ENCODE measurements at regions not wholly inside any gene's neighbourhood (a gene's known extent, or its start where the extent isn't known, plus 50 kb on each side); places are given as distances from the start of the nearest gene placed in this dataset.

DNA sequence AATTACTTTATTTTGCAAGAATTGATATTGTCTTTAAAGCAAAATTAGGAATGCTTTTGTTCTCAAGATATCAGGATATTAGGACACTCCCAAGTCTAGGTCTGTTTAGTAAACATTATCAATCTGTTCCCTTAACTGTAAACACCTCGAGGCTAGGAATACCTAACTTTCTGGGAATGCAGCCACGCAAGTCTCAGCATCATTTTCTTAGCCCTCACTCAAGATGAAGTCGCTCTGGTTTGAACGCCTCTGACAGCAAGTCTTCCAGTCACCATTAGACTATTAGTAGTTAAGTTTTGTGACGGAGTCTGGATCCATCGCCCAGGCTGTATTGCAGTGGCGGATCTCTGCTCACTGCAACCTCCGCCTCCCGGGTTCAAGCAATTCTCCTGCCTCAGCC lies 128.0 kb upstream of the MYO3A start:
- TF ChIP-seq, protein P1, sequence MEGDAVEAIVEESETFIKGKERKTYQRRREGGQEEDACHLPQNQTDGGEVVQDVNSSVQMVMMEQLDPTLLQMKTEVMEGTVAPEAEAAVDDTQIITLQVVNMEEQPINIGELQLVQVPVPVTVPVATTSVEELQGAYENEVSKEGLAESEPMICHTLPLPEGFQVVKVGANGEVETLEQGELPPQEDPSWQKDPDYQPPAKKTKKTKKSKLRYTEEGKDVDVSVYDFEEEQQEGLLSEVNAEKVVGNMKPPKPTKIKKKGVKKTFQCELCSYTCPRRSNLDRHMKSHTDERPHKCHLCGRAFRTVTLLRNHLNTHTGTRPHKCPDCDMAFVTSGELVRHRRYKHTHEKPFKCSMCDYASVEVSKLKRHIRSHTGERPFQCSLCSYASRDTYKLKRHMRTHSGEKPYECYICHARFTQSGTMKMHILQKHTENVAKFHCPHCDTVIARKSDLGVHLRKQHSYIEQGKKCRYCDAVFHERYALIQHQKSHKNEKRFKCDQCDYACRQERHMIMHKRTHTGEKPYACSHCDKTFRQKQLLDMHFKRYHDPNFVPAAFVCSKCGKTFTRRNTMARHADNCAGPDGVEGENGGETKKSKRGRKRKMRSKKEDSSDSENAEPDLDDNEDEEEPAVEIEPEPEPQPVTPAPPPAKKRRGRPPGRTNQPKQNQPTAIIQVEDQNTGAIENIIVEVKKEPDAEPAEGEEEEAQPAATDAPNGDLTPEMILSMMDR (IDR thresholded peaks at IDR 0.05) = no peak
- TF ChIP-seq POLR2A (IDR thresholded peaks at IDR 0.05) = no peak
- Histone ChIP-seq H3K36me3 (no peaks in the 10 kb centered on the region), H3K27ac (no peak overlapping the region), H3K4me1 (no peaks in the 10 kb centered on the region), H3K9me3 (no peaks in the 10 kb centered on the region), H3K4me3 (replicated peaks in 1 of 3) (no peak overlapping the region), H3K27me3 (no peaks in the 10 kb centered on the region)
- no peak for DNase-seq
- intact Hi-C loops (cut with DNase I) = no loop called here
- WGBS, 2 donors = 88 to 90% methylated on average over 9 of the region's 9 CpGs

- Histone ChIP-seq H3K4me1 (no peaks in the 10 kb centered on the region), H3K27ac (no peak overlapping the region), H3K4me3 (replicated peaks in 1 of 3) (no peak overlapping the region), H3K36me3 (no peaks in the 10 kb centered on the region), H3K27me3 (no peaks in the 10 kb centered on the region), H3K9me3 (no peaks in the 10 kb centered on the region)
- TF ChIP-seq, protein P1 (IDR thresholded peaks at IDR 0.05) = no peak
- no peak for TF ChIP-seq POLR2A (IDR thresholded peaks at IDR 0.05)
- intact Hi-C loops (cut with DNase I) = no loop called here
- WGBS, 2 donors = 46 to 47% methylated on average over 5 of the region's 5 CpGs
- DNase-seq = no peak
Observed at GRCh38 chr10:25808372-25808771, 125.7 kb upstream of the MYO3A start.

GRCh38 chr10:25811052-25811685 lies 122.9 kb upstream of the MYO3A start:
- intact Hi-C loops (cut with DNase I) = no loop called here
- 65 to 74% methylated on average over 5 of the region's 5 CpGs for WGBS, 2 donors
- Histone ChIP-seq H3K27ac (no peak overlapping the region), H3K9me3 (no peaks in the 10 kb centered on the region), H3K4me3 (replicated peaks in 1 of 3) (no peak overlapping the region), H3K4me1 (no peaks in the 10 kb centered on the region), H3K27me3 (no peaks in the 10 kb centered on the region), H3K36me3 (no peaks in the 10 kb centered on the region)
- TF ChIP-seq, protein P1 (IDR thresholded peaks at IDR 0.05) = no peak
- TF ChIP-seq POLR2A (IDR thresholded peaks at IDR 0.05) = no peak
- DNase-seq = no peak

DNA sequence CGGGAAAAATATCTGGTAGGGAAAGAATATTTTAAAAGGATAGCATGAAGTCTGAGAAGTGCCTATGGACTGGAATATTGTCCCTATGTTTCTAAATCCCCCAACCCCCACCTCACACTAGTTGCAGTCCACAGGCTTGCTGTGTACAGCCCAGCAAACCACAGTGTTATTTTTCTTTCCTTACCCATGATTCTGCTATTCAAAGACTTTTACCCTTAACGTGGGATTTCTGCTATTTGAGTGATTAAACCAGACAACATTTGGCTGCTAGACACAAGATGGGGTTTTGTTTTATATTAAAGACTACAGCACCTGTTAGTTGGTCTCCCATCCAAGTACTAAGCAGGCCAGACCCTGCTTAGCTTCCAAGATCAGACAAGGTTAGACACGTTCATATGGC lies 120.5 kb upstream of the MYO3A start:
- Histone ChIP-seq H3K9me3 (no peaks in the 10 kb centered on the region), H3K36me3 (no peaks in the 10 kb centered on the region)

DNA sequence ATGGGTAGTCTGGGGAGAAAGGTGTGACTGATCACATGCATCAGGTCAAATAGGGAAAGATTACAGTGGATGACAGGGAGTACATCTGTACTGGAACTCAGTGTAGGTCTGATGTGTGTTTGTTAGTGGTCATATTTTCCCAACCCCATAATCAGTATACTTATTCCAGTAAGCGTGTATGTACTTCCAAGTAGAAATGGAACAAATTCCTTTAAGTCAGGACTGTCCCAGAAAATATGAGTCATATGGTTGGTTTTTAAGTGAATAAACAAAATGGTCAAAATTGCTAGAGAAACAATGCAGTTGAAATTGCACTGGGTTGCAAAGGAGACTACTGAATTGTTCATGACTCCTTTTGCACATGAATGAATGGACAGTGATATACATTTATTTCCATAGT lies 118.8 kb upstream of the MYO3A start:
- no peak overlapping the region for H3K27ac ChIP-seq
- TF ChIP-seq, protein P1 (IDR thresholded peaks at IDR 0.05) = no peak
- TF ChIP-seq POLR2A (IDR thresholded peaks at IDR 0.05) = no peak
- intact Hi-C loops (cut with DNase I) = no loop called here
- H3K4me3 ChIP-seq (replicated peaks in 1 of 3) = no peak overlapping the region
- no peaks in the 10 kb centered on the region for H3K27me3 ChIP-seq
- 35 to 39% methylated on average over 1 of the region's 1 CpG for WGBS, 2 donors
- DNase-seq = no peak
- no peaks in the 10 kb centered on the region for H3K4me1 ChIP-seq
- no peaks in the 10 kb centered on the region for H3K36me3 ChIP-seq
- H3K9me3 ChIP-seq = no peaks in the 10 kb centered on the region

More for the DNA sequence above, 120.5 kb upstream of the MYO3A start:
- DNase-seq = no peak
- WGBS, 2 donors = 64 to 69% methylated on average over 3 of the region's 3 CpGs
- Histone ChIP-seq H3K27me3 (no peaks in the 10 kb centered on the region), H3K27ac (no peak overlapping the region), H3K4me1 (no peaks in the 10 kb centered on the region), H3K4me3 (replicated peaks in 1 of 3) (no peak overlapping the region)
- no peak for TF ChIP-seq POLR2A (IDR thresholded peaks at IDR 0.05)
- TF ChIP-seq, protein P1 (IDR thresholded peaks at IDR 0.05) = no peak
- intact Hi-C loops (cut with DNase I) = no loop called here
